Astrocyte of the spinal cord (primary cell): ENCODE measurements at regions not wholly inside any gene's neighbourhood (a gene's known extent, or its start where the extent isn't known, plus 50 kb on each side); places are given as distances from the start of the nearest gene placed in this dataset.

ENCODE experiments used
- DNase-seq: peaks from one replicate; pipeline ENCODE4 v3.0.0; 2011; ENCODE audit warnings: low read depth, low spot score
- H3K4me3 ChIP-seq: 2 replicates; pipeline ENCODE4 v1.5.1; 2011; ENCODE audit warnings: low read depth, mild to moderate bottlenecking, low read length, moderate library complexity
- CTCF ChIP-seq: IDR thresholded peaks from 2 replicates; pipeline ENCODE4 v1.5.1; 2012; ENCODE audit warnings: low read depth, mild to moderate bottlenecking, low read length, inconsistent platforms
- in situ Hi-C: cut with HindIII; loops from 2 replicates; pipeline ENCODE4 v1.10.0; 2017; ENCODE audit warnings: low sequenced_read_pairs

GRCh38 chr4:176470671-176471070 is 150.9 kb downstream of the SPCS3 start:
- H3K4me3 ChIP-seq = no peak overlapping the region
- in situ Hi-C loops = no loop called here
- TF ChIP-seq CTCF = no peak
- no peak for DNase-seq

GRCh38 chr4:176475067-176475466 is 155.3 kb downstream of the SPCS3 start:
- H3K4me3 ChIP-seq = no peak overlapping the region
- DNase-seq = no peak
- TF ChIP-seq CTCF = no peak
- in situ Hi-C loops = no loop called here

- no peak overlapping the region for H3K4me3 ChIP-seq
- no peak for TF ChIP-seq CTCF
- no peak for DNase-seq
- in situ Hi-C loops = no loop called here
Observed at GRCh38 chr4:176478076-176478475, 158.3 kb downstream of the SPCS3 start.

- in situ Hi-C loops = no loop called here
- DNase-seq = no peak
- TF ChIP-seq CTCF = no peak
- H3K4me3 ChIP-seq = no peak overlapping the region
Observed at GRCh38 chr4:176479767-176480166, 160.0 kb downstream of the SPCS3 start.

GRCh38 chr4:176482972-176483371 is 163.2 kb downstream of the SPCS3 start:
- H3K4me3 ChIP-seq = no peak overlapping the region
- no peak for DNase-seq
- TF ChIP-seq CTCF = no peak
- in situ Hi-C loops = no loop called here

GRCh38 chr4:176484301-176484984 is 164.7 kb downstream of the SPCS3 start:
- H3K4me3 ChIP-seq = no peak overlapping the region
- no peak for DNase-seq
- no peak for TF ChIP-seq CTCF
- in situ Hi-C loops = no loop called here
